HG02943 (cell line): ENCODE measurements at regions not wholly inside any gene's neighbourhood (a gene's known extent, or its start where the extent isn't known, plus 50 kb on each side); places are given as distances from the start of the nearest gene placed in this dataset.
"Not testable (repeated sequence)": the region's sequence is repeated elsewhere in the genome, so short reads cannot be mapped to it uniquely, and the experiment has no call there.

Experiments
- ATAC-seq: cut with Tn5 transposase; IDR thresholded peaks from one replicate; pipeline ENCODE4 v1.9.1; 2021; ENCODE audit warnings: mild to moderate bottlenecking, low read depth, moderate library complexity; ENCODE audit not compliant: unreplicated experiment

DNA sequence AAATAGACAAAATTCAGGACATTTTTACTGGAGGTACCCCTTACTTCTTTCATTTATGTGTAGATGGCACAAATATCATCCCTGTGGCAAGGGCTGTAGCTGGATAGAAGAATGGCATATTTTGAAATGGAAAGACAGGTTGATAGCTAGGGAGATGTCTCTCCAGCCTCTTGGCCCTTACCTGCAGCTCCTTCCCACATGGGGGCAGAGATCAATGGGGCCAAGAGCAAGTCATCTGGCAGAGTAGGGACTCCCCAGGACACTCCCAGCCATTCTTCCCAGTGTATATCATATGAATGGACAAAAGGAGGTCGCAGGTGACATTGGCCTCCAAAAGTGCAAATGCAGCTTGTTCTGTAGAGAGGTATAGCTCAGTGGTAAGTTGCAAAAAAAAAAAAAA lies 192.2 kb upstream of the ATP5MC3 start:
- no peak for ATAC-seq

DNA sequence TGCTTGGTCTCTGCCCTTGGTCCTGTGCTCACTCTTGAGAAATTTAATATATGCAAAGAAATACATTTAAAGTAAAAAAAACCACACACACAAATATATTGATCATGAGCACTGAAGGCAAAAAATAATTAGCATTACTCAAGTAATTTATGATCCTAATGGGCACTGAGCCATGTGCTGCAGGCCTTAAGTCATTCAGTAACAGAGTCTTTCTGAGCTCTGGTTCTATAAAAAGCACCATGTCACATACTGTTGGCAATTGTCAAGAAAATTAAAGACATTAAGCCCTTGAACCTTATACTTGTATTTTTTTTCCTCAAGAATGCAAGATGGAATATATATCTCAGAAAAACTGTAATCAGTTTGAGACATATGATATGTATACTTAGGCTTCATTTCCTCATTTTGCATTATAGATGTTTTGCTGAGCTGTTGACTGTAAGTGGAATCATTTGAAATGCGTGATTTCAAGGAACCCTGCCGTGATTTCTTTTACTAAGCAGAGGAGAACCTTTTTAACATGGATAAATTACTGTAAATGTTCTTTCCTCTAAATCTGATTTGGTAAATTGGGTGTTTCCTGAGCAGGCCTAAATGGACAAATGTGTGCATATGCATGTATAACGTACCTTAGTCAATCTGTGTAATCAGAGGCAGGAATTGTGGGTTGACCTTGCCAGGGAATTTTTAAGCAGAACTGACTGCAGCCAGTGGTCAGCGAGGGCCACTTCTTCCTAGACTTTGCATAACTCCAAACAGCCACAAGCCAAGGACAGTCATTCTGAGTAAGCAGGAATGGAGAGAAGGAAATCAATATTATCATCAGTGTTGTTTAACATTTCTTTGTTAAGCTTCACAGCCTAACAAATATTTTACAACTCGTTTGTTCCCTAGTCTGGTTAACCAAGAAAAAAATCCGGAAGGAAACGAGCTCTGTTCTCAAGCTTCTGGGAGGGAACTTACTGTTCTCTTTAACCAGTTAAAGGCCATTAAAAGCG lies 191.5 kb upstream of the ATP5MC3 start:
- no peak for ATAC-seq

DNA sequence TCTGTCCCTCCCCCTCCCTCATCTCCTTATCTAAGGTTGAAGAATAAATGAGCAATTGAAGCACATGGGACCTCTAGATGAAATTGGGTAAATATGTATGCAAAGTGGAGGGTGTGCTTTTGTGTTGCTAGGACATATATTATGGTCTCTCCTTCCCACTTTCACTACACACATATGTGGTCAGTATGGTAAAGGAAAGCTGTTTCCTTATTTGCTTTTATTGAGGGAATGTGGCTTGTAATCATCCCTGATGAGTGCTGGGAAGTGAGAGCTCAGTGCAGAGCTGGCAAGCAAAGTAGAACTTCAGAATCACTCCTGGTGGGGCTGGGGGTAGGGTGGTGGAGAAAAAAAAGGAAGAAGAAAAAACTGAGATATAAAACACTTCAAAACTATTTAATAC lies 189.9 kb upstream of the ATP5MC3 start:
- ATAC-seq = no peak

DNA sequence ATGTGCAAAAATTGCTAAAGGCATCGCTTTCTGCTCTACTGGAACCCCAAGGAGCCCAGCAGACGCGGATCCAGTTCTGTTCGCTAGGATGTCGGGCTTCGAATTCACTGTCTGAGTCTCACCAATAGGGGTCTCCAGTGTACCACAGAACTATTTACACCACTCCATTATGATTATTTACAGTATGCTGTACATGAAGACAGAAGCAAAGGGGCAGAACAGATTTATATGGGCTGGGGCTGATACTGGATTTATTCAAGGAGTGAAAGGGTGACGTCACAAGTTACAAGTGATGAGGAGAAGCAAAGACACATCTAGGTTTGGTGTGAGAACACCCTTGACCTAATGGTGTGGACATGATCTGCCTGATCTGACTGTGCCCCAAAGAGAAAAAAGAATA lies 185.3 kb upstream of the ATP5MC3 start:
- ATAC-seq = no peak

DNA sequence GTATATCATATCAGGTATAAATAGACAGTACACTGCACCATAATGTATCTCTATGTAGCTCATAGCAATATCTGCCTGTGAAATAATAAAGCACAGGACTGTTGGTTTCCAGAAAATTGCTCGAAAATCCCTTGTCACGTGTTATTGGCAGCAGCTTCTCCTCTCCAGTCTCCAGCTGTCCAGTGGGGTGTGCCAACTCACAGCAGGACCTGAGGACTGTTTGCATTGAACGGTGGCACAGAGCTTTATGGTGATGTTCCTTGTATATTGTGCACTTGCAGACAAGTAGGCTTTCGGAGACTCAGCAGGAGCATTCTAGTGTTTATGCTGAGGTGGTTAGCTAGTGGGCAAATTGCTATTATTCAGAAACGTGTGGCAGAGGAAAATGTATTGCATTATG lies 182.2 kb upstream of the ATP5MC3 start:
- no peak for ATAC-seq

DNA sequence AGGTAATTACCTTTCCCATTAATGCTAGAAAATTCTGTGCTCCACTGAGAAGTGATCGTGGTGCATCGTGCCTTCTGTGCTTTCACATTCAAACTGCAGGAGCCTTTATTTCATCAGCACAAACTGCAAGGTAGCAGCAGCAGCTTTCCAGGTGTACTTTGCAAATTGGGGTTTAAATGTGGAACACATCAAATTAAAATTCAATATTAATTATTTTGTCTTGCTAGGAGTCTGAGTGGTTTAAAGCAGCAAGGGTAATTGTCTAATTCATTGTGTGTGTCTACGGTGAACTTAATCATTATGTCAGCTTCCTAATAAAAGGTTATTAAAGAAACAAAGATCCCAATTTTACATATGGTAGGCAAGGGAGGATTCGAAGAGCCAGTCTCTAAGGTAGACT lies 180.8 kb upstream of the ATP5MC3 start:
- no peak for ATAC-seq

DNA sequence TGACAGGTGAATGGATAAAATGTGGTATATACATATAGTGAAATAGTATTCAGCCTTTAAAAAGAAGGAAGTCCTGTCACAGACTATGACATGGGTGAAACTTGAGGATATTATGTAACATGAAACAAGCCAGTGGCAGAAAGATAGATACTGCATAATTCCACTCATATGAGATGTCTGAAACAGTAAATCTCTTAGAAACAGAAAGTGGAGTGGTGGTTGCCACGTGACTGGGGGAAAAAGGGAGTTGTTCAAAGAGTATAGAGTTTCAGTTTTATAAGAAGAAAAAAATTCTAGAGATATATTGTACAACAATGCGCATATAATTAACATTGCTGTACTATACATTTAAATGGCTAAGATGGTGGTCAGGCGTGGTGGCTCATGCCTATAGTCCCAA lies 178.2 kb upstream of the ATP5MC3 start:
- no peak for ATAC-seq

DNA sequence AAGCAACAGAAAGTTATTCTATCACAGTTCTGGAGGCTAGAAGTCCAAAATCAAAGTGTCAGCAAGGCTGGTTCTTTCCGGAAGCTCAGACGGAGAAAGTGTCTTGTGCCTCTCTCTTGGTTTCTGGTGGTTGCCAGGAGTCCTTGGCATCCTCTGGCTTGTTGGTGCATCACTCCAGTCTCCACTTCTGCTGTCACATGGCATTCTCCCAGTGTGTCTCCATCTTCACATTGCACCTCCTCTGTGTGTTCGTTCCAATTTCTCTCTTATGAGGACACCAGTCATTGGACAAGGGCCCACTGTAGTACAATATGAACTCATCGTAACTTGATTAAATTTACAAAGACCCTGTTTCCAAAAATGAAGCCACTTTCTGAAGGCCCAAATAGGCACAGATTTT lies 175.4 kb upstream of the ATP5MC3 start:
- no peak for ATAC-seq

DNA sequence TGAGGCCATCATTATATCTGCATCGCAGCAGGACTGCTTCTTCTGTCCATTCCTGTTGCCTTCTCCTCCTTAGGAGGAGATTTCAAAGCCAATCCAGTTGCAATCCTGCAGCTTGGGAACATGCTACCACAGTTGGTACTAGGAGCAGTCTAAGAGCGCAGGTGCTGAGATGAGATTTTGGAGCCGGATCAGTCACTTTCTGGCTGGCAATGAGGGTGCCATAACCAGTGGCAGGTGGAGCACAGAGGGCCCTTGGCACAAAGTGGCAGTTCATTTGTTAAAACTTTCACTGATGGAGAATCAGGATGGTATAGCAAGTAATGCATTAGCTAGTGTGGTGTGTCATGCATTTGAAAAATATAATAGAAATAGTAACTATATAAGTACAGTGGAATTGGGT lies 173.7 kb upstream of the ATP5MC3 start:
- no peak for ATAC-seq

DNA sequence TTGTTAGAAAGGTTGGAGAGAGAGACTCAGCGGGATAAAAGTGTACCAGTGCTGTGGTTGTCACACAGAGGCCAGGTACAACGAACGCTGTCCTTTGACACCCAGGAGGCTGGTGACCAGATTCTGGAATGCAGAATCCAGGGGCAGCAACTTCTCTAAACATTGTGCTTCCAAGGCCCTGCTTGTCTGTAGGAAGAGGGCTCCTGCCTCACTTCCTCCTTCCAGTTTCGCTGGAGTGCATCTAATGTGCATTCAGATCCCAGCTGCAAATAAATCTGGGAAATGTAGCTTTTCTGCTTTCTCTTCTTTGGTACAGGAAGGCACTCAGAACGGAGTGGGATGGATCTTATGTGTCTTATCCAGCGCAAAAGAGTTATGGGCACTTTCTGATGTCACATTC lies 171.8 kb upstream of the ATP5MC3 start:
- ATAC-seq = no peak

DNA sequence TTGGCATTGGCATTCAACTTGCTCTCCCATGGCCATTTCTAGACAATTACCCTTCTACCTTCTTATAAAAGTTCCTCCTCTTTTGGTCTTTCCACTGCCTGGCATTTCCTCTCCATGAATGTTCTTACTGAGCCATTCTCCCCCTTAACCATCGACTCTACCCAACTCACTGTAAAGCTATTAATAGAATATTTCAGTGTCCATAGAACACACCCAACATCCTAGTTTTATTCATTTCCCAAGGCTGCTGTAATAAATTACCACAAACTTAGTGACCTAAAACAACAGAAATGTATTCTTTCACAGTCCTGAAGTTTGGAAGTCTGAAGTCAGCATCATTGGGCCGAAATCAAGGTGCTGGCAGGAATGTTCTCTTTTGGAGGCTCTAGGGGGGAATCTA lies 170.0 kb upstream of the ATP5MC3 start:
- ATAC-seq = no peak

DNA sequence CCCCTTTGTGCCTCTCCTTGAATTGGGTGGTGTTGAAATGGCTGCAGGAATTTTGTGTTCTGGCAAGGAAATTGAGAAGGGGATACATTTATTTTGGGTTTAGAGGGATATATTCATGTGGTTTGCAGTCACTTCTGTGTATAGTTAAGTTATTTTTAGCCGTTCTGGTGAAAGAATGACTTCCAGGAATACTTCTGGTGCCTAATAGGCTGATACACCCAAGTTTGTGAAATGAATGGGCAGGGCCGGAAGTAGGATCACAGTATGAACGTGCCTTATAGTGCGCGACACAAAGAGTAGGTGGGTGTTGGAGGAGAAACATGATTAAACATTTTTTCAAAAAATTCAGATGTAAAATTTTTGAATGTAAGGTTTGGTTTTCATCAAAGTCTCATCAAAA lies 168.6 kb upstream of the ATP5MC3 start:
- no peak for ATAC-seq

DNA sequence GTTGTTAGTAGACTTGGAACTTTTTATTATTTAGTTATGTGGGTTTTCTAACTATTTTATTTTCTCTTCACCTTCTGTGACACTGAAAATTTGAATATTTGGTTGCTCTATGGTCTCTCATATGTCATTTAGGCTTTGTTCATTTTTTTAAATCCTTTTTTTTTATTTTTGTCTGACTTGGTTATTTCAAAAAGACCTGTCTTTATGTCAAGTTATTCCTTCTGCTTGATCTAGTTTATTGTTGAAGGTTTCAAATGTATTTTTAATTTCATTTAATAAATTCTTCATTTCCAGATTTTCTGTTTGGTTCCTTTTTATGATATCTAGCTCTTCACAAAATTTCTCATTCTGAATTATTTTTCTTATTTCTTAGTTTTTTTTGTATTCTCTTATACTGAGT lies 160.6 kb upstream of the ATP5MC3 start:
- ATAC-seq = no peak

DNA sequence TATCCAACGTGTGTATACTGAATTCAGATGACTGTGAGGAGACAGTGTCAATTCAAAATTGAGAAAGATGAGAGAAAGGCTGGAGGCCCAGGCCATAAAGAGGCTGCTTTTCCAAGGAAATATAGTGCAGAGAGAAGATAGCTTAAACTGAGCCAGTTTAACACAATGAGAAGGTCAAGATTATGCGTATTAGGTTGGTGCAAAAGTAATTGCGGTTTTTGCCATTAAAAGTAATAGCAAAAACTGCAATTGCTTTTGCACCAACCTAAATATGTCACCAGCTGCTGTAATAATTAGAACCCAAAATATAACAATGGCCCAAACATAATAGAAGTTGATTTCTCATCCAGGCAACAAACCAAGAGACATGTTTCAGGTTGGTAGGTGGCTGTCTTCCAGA lies 148.7 kb upstream of the ATP5MC3 start:
- ATAC-seq = no peak

DNA sequence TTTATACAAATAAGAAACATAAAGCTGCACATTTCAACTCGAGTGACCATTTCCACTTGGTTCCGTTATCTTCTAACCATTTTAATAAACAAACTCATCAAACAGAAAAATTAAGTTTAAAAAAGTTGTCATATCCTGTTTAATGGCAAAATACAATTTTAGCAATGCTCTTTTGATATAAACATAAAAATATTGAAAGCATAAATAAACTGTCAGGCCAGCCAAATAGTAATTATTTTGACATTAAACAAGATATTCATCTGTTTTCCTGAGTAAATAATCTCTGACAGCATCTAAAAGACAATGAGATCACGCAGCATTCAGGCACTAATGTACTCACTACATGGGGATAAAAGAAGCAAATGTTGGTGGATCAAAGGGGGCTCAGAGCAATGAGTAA lies 145.3 kb upstream of the ATP5MC3 start:
- no peak for ATAC-seq

DNA sequence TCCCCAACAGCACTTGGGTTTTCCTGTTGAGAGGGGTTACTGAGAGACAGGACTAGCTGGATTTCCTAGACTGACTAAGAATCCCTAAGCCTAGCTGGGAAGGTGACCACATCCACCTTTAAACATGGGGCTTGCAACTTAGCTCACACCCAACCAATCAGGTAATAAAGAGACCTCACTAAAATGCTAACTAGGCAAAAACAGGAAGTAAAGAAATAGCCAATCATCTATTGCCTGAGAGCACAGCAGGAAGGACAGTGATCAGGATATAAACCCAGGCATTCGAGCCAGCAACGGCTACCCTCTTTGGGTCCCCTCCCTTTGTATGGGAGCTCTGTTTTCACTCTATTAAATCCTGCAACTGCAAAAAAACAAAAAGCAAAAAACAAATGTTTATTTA lies 144.7 kb upstream of the ATP5MC3 start:
- ATAC-seq = not testable (repeated sequence)

DNA sequence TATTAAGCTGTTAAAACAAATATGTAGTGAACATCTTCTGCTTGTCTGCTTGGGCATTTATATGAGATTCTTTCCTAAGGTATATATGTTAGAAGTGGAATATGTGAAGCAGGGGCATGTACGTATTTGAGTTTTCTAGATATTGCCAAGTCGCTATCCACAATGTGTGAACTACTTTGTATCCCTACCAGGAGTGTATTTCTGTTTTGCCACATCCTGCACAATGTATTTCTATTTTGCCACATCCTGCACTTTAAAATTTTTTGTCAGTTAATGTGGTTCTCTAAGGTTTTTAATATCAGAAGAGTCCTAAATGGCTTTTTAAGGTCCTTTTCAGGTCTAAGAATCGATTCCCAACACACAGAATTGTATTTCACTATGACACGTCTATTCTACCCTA lies 141.7 kb upstream of the ATP5MC3 start:
- no peak for ATAC-seq

DNA sequence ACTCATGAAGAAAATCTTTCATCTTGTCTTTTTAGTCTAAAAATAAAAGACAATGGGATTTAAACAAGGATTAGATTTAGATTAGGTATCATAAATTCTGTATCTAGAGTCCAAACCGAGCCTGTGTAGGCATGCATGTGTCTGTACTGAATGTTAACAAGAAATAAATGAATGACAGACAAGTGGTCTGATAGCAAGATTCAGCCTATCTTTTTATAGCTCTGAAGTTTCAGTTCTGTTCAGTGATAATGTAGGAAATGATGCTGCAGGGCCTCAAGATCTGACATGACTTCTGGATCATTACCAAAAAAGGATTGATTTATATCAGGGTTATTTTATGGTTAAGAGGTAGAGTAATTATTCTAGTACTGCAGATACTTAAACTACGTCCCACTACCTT lies 137.0 kb upstream of the ATP5MC3 start:
- no peak for ATAC-seq

DNA sequence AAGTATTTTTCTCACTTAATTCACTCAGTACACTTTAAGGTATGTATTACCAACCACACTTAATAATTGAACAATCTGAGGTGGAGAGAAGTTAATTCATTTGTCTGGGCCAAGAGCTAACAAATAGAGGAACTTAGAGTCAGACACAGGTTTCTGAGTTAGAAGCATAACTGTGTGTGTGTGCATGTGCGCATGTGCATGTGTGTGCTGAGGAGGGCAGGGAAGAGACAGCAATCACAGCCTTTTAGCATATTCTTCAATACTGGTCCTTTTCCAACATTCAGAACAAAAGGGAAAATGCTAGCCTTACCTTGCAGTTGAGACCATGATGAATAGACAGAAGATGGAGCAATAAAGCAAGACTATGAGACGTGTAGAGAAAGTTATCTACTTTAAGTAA lies 136.2 kb upstream of the ATP5MC3 start:
- no peak for ATAC-seq

DNA sequence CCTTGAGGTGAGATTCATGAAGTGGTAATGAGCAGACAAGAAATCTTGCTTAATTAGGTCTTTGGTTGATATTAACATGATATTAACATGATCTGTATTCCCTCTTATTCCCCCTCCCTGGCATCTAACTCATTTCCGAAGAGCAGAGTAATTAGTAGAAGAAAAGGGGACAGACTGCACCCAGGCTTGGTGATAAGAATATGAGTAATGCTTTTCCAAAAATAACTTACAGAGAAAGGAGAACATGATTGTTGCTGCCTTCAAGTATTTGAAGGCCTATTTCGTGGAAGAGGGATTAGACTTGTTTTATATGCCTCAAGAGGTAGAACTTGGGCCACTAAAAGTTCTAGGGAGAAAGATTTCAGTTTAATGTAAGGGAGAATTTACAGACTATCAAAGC lies 130.6 kb upstream of the ATP5MC3 start:
- no peak for ATAC-seq

DNA sequence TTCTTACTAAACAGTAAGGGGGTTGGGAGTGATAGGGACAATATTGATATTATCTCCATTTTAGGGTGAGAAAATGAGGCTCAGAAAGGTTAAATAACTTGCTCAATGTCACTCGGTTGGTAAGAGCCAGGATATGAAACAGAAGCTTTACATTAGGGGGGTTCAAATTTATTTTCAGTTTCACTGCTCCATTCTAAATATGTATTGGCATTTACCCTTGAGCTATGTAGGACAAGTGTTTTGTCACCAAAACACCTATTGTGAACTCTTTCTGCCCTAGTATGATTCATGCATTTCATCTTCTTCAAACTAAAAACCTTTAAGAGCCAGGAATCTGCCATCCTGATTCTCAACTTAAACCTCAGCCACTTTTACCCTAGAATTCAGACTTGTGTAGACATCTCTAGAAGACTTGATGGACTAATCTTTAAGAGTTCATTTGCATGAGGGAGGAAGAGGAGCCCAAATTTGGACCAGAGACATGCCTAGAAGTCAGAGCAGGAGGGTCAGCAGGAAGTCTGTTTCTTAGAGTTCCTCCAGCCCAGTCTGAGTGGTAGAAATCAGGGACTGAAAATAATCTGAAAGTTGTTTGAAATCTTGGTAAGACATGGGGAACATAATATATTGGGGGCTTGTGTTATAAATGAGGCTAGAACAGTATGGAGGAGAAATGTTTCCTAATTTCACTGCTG lies 129.4 kb upstream of the ATP5MC3 start:
- ATAC-seq = no peak

DNA sequence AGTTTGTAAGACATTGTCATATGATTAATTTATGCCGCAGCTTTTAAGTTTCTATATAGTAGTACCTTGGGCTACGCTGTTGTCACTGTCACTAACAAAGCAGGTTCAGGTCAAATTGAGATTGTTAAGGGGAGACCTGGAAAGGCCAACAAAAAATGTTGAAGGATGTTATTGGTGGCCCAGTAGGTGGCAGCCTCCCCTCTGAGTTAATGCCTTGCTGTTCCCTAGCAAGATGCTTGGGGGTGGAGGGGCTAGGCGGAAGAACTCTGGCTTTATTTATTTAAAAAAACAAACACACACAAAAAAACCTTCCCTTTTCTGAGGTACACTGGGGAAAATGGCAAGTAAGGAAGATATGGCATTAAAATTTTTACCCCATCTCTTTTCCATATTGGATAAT lies 128.3 kb upstream of the ATP5MC3 start:
- no peak for ATAC-seq
